ENCODE measurements at regions not wholly inside any gene's neighbourhood (a gene's known extent, or its start where the extent isn't known, plus 50 kb on each side); places are given as distances from the start of the nearest gene placed in this dataset.

GRCh38 chr7:81209059-81209458, 290.2 kb upstream of the SEMA3C start:
- TF ChIP-seq CTCF (IDR thresholded peaks at IDR 0.05) = no peak
- TF ChIP-seq POLR2A (IDR thresholded peaks at IDR 0.05) = no peak
